GM12891 (cell line): ENCODE measurements at regions not wholly inside any gene's neighbourhood (a gene's known extent, or its start where the extent isn't known, plus 50 kb on each side); places are given as distances from the start of the nearest gene placed in this dataset.

ENCODE experiments used
- POLR2A ChIP-seq: IDR thresholded peaks from 2 replicates; pipeline ENCODE4 v1.6.1; 2011; ENCODE audit warnings: low read depth, low read length, control low read depth
- POLR2AphosphoS5 ChIP-seq: IDR thresholded peaks from 2 replicates; pipeline ENCODE4 v1.6.1; 2011; ENCODE audit warnings: low read depth, low read length, control low read depth
- POU2F2 ChIP-seq: IDR thresholded peaks from 2 replicates; pipeline ENCODE4 v1.6.1; 2011; ENCODE audit warnings: low read depth, mild to moderate bottlenecking, control low read depth, low read length, moderate library complexity
- SPI1 ChIP-seq: IDR thresholded peaks from 2 replicates; pipeline ENCODE4 v1.6.1; 2011; ENCODE audit warnings: low read depth, low read length, control low read depth
- TAF1 ChIP-seq: IDR thresholded peaks from 2 replicates; pipeline ENCODE4 v1.6.1; 2011; ENCODE audit warnings: low read depth, low read length, control low read depth

DNA sequence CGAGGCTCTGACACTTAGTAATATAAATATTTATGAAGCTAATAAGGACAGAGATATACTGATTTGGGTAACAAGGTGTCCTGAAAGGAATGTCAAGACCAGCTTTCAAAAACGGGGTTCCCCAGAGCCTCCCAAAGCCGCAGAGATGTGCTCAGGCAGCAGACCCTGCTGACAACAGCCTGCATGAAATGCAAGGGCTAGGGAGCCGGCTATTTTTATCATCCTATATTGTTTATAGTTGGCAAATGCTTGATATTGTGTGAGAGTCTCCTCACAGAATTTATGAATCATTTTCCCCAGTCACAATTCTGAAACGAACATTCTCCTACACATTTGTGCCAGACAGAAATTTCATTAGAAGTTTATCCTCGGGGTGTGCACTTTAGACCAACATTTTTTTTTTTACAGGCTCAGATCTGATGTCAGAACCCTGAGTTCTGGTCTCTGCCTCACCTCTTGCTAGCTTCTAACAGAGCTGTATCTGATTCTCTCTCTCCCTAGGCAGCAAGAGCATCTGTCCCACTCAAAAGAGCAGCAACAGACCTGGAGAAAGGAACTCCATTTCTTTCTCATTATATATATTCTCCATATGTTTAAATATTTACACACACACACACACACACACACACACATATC lies 302.3 kb upstream of the PLD5 start:
- TF ChIP-seq TAF1, result no peak
- TF ChIP-seq POLR2A, result no peak
- no peak for TF ChIP-seq POLR2AphosphoS5
- no peak for TF ChIP-seq POU2F2
- no peak for TF ChIP-seq SPI1
